GM18511 (cell line): ENCODE measurements at regions not wholly inside any gene's neighbourhood (a gene's known extent, or its start where the extent isn't known, plus 50 kb on each side); places are given as distances from the start of the nearest gene placed in this dataset.

Experiments used
- ATAC-seq: cut with Tn5 transposase; IDR thresholded peaks from one replicate; pipeline ENCODE4 v1.9.1; 2021; ENCODE audit warnings: mild to moderate bottlenecking, moderate library complexity; ENCODE audit not compliant: unreplicated experiment

DNA sequence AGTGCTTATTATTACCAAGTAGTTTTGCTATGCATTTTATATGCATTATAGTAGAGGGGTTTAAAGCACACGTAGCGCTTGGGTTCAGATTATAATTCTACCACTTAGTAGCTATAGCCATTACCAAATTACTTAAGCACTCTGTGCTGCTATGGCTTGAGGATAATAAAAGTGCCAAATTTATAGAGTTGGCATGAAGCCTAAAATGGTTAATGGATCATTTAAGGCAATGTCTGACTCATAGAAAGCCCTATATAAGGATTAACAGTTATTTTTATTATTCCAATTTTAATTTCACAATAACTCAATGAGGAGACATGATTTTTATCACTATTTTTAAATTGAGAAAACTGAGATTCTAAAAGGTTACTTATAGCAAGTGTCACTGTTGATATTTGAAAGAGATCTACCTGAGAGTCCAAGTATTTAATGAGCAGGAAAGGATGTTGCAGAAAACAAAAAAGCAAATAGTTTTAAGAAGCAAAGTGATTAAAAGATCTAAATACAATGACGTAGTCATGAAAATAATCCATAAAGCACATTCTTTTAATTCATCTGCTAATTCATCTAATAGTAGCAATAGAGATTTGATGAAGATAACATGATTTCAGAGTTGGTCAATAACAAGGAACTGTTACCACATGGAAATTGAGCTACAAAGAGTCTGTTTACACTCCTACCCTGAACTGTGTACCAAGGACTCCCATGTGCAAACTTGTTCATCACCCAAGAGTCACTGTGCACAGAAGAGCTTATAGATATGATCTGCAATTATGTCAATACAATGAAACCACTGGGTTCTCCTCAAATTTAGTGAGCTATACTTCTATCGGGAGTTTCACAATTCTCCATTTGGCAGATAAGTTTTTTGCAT lies 78.8 kb upstream of the DTNA start:
- no peak for ATAC-seq

DNA sequence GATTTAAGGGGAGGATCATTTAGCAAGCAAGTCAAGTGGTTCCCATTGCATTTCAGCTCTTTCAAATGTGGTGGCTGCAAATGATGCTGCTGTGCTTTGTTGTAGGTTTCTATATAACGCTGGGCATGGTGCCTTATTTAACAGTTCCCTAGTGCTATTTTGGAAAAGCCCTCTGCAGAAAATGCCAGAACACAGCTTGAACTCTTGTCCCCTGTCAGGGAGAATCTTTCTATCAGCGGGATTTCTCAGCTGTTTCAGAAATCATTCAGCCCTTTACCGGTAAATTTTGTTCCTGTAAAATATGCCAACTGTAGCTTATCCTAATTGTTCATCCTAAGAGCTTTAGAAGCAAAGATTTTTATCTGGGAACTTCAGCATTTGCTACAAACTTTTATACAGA lies 77.8 kb upstream of the DTNA start:
- no peak for ATAC-seq

DNA sequence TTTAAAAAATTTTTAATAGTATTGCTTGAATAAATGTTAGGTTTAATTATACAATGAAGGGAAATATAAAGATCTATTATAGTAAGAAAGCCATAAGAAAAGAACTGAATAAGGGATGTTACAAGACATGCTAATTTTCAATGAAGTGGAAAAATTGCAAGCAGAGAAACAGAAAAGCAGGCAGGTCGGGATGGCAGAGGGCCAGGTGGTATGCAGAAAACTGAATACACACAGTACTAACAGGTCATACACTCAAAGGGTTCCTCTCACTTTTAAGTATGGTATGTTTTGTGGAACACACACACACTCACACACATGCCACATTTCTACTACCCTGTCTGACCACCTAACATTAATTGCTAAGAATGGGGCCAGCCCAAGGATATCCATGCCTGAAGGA lies 76.7 kb upstream of the DTNA start:
- ATAC-seq = no peak

DNA sequence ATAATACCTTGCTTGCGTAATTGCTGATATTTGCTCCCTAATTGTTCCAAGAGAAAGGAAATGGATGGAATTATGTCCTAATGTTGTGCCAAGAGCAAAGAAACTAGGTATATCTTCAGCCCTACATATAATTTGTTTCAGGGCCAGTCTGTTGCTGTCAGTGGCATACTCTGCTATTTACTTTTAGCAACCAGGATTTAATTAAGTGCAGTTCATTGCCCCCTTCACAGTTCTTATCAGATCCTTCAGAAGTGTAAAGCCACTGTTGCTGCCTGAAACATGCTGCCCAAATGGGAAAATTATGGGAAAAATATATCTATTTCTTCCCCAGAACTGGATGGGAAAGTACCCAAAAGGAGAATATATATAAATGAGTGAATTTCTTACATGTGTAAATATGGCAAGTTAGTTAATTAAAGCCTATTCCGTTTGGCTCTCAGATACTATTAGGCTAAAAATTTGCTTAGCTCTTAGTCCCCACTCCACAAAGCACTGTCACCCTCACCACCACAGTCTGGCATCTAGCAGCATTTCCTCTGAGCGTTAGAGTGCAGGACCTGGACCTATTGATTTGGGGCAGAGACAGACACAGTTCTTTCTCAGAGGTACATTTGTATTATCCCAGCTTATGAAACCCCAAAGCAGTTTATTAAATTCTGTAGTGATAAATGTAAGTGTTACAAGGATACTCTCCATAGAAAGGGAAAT lies 72.8 kb upstream of the DTNA start:
- ATAC-seq = no peak

DNA sequence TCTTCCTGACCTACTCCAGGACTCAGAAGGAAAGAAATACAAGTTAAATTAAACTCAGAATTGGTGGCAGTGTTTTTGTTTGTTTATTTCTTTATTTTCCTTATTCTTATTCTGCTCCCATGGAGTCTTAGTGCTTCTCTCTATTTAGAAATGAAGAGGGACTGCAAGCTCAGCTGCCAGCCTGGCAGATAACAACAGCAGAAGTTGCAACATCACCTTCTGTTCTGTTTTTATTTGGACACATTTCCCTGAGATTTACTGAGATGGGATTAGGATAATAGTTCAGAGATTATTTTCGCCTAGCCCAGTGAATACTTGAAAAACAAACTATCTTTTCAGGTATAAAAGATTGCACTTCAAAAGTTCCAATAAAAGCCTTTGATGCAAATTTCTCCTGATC lies 70.4 kb upstream of the DTNA start:
- ATAC-seq = no peak

DNA sequence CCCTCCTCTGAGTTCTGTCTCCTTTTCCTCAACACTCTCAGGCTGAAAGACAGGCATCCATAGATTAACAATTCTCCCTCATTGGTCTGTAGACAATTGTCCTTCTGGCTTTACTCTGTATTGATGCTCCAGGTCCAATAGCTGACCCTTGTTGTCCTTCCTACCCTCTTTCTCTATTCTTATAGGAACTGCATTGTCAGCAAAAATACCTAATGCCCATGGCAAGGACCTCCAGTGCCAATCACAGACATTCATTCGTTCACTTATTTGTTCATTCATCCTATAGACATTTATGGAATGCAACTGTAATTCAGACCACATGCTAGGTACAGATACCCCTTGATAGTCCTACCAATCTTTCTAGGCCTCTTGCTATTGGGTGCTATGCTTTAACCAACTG lies 69.8 kb upstream of the DTNA start:
- ATAC-seq = no peak

DNA sequence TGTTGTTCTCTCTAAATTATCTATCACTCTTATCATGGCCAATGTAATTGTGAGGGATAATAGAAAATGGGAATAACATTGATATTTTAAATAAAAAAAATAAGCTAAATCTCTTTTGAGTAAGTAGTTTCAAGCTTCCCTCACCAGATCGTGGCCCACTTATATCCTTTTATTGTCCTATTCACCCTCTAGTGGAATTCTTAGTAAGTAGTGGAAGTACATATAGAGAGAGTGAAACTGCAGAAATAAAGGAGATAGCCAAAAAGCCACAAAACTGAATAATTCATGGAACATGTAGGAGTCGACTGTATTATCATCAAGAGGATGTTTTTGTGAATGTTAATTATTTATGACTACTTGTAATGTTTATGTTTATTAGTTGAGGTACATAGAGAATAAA lies 66.1 kb upstream of the DTNA start:
- no peak for ATAC-seq

DNA sequence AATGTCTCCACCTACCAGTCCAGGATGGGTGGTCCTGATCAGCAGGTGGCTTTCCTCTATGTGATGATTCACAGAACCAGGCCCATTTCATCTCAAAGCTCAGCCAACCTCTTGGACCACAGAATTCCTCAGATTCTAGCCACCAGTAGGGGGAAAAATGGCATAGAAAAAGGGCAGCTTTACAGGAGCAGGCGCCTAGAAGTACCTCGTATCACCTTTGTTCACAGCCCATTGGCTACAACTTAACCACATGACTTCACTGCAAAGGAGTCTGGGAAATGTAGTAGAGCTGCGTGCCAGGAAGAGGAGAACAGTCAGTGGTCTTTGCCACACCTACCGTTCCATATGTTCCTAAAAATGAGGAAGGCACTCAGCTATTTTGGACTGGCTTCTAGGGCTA lies 62.8 kb upstream of the DTNA start:
- peak; percentile 59 for ATAC-seq

DNA sequence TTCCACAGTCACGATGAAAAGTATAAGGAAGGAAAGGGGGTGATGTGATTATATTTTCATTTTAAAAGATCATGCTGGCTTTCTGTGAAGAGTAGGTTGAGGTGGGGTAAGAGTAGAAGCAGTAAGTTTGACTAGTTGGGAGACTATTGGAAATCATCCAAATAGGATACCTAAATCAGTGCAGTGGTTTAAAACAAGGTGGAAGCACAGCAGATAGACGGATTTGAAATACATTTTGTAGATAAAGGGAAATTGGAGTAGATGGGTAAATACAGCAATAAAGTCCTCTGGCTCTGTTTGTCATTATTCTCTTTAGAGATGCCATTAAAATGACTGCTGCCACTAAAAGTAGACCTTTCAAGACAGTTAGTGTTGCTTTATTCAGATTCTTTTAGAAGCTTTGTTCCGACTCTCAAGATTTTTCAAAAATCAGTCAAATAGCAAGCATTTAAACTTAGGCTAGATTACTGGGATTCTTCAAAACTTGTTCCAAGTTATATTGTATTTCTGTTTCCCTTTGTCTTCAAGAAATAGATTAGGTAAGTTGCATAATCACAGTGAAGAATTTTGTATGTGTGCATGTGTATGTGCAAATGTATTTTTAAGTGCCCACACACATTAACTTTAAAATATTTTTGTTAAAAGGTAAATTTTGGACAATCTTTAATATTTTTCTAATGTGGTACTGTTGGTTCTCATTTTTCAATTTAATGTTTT lies 61.7 kb upstream of the DTNA start:
- no peak for ATAC-seq

DNA sequence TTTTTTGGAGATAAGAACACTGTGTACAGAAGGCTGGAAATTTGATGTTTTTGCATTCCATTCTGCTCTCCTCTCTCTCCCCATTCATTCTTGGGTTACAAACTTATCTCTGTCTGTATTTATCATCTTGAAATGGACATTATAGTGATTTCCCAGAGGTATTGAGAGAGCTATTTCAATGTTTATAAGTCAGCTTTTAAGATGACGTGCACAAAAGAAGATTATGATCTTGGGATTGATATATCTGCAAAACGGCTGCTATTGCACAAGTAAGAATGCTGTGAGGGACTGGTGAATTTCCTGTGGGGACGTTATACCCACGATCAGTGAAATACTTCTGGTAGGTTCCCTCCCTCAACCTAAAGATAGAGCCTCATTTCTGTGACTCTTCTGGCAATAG lies 61.0 kb upstream of the DTNA start:
- no peak for ATAC-seq

DNA sequence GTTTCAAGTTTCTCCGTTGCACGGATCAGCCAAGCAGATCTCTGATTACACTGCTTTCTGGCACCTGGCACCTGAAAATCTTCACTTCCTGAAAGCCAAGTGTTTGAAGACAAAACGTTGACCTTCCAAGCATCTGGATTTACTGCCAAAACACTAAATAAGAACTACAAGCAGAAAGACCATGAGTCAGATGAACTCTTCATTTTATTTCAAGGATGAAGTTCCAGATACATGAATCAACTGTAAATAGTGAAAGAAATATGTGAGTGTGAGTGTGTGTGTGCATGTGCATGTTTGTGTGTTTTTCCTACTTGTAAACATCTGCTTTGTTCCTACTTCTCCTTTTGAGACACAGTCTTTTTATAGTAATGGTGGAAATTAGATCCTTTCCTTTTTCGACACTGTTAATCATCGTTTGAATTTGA lies 60.0 kb upstream of the DTNA start:
- no peak for ATAC-seq

DNA sequence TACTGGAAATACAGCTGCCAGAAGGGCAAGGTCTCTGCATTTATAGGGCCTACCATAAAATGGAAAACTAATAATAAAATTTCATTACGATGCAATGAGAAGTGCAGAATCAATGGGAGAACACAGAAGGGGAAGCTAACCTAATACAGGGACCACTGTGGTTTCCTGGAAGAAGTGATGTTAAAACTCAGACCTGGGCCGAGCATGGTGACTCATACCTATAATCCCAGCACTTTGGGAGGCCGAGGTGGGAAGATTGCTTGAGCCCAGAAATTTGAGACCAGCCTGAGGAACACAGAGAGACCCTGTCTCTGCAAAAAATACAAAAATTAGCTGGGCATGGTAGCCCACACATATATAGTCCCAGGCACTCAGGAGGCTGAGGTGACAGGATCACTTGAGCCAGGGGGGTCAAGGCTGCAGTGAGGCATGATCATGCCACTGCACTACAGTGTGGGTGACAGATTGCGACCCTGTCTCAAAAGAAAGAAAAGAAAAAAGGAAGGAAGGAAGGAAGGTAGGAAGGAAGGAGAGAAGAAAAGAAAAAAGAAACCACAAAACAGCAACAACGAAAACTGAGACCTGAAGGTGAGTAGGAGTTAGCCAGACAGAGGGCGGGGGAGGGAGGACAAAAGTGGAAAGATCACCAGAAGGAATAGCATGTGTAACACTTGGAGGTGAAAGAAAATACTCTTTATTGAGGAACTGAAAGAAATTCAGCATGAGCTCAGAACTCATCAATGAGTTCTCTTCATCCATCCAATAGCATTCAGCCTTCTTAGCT lies 58.3 kb upstream of the DTNA start:
- no peak for ATAC-seq

DNA sequence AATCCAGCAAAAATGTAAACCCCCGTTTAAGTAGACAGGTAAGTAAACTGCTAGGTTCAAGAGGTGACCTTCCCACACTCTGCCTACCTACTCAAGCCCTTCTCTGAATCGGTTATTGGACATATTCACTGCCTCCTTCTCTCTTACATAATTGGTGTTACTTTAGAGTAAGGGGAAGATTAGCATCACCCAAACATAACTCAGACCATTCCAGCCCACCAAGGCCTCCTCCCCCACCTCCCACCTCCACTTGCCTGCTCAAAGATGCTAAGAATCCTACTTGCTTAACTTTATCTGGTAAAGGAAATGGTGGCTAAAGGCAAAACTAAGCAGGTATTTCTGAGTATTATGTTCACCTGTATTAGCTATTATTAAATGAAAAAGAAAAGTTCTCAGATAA lies 55.0 kb upstream of the DTNA start:
- no peak for ATAC-seq

DNA sequence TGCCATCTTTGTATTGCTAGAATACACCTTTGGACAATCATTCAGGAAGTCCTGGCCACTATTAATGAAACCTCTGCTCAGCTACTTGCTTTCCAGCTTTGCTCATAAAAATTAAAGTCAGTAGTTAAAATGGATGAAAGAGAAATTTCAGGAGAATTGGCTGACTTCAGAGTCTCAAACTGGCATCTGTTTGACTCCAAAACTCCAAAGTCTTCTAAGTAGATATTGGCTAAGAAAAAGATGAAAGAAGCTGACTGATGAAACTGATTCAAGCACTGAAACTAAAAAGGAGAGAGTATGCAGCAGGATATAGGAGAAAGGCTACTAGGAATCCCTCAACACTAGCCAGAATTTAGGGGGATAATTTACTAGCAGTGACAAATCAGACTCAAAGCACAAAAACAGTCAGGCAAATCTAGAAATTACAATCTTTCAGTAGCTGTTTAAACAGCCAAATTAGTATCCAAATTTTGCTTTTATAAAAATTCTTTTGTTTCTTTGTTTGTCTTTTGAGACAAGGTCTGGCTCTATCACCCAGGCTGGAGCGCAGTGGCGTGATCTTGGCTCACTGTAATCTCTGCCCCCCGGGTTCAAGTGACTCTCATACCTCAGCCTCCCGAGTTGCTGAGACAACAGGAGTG lies 52.1 kb upstream of the DTNA start:
- ATAC-seq = no peak

DNA sequence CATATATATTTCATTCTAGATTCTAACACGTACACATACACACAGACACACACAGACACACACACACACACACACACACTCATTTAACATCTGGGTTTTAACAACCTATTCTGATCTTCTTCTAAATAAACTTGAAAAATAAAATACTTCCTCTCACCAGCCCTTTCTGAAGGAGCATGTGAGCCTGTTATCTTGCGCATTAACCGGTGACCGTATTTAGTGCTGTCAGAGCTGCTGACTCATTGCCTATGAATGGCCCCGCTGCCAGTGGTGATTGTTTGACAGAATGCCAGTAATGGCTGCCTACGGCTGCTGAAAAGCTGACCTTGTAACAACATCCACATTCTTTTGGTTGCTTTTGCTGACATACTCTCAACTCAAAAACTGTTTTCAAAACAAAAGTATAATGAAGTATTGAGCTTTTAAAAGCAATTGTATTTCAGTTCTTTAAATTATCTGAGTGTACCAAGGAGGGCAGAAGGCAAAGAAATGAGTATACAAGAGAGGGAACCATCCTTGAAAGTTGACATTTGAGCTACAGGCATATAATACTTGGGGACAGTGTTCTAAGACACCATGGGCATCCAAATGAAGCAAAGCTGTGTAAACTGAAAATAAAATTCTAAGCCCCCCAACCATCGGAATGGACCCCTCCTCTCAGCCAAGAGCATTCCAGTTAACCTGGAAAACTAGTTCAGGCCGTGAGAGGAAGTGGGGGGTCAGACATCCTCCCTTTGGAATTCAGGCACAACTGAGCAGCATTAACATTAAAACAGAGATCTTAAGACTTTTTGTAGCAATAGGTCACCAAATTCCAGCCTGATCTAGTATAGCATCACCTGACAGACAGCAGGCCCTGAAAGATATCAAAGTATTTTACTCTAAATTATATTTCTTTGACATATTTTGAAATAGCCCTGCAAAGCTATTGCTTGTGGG lies 50.2 kb upstream of the DTNA start:
- ATAC-seq = no peak
